ENCODE measurements at regions not wholly inside any gene's neighbourhood (a gene's known extent, or its start where the extent isn't known, plus 50 kb on each side); places are given as distances from the start of the nearest gene placed in this dataset.

DNA sequence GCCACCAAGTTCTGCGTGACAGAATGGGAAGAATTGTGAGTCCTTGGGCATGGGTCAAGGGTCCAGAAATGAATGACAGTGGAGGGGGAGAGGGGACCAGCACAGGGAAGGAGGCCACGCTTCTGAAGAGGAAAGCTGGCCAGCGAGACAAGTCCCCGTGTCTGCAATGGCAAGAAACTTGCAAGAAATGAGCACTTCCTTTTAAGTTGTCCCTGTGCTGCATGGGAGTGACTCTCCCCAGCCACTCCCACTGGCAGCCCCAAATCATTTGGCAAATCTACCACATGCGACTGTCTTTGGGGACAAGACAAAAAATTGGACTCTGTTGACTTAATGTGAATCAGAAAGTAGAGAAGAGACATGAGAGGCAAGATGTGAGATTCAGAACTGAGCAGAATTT lies 242.2 kb upstream of the RREB1 start (continued):
- TF ChIP-seq ZNF391 (tag by site-specific recombination; IDR thresholded peaks at IDR 0.05; ENCODE audit: borderline replicate concordance, low read depth), result no peak
- TF ChIP-seq, protein P1, sequence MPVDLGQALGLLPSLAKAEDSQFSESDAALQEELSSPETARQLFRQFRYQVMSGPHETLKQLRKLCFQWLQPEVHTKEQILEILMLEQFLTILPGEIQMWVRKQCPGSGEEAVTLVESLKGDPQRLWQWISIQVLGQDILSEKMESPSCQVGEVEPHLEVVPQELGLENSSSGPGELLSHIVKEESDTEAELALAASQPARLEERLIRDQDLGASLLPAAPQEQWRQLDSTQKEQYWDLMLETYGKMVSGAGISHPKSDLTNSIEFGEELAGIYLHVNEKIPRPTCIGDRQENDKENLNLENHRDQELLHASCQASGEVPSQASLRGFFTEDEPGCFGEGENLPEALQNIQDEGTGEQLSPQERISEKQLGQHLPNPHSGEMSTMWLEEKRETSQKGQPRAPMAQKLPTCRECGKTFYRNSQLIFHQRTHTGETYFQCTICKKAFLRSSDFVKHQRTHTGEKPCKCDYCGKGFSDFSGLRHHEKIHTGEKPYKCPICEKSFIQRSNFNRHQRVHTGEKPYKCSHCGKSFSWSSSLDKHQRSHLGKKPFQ (tag by site-specific recombination; IDR thresholded peaks at IDR 0.05), result no peak
- no peak for TF ChIP-seq ZNF223 (tag by site-specific recombination; IDR thresholded peaks at IDR 0.05)
- TF ChIP-seq ZNF266 (tag by site-specific recombination; IDR thresholded peaks at IDR 0.05; ENCODE audit: low read depth), result no peak
- TF ChIP-seq RBAK (tag by site-specific recombination; IDR thresholded peaks at IDR 0.05), result no peak

- TF ChIP-seq YY1 (tag by site-specific recombination; IDR thresholded peaks at IDR 0.05), result no peak
- no peak for TF ChIP-seq ZNF274 (IDR thresholded peaks at IDR 0.05; ENCODE audit: low read length)
- TF ChIP-seq ZNF274 (tag by site-specific recombination; IDR thresholded peaks at IDR 0.05; ENCODE audit: borderline replicate concordance), result no peak
- TF ChIP-seq SCRT2 (tag by site-specific recombination; IDR thresholded peaks at IDR 0.05), result no peak
- no peak for TF ChIP-seq ZNF112 (tag by site-specific recombination; IDR thresholded peaks at IDR 0.05)
- Histone ChIP-seq H3K9me3 (ENCODE audit: control insufficient read depth, insufficient read depth, low read depth, low read length) (no peaks in the 10 kb centered on the region), H3K27ac (ENCODE audit: extremely low read depth, low read depth, low read length) (no peak overlapping the region), H3K4me1 (ENCODE audit: control insufficient read depth, insufficient read depth, low read length) (no peaks in the 10 kb centered on the region), H3K4me3 (ENCODE audit: low read depth, low read length) (no peak overlapping the region), H3K36me3 (ENCODE audit: control insufficient read depth in 2 of 2, insufficient read depth in 1 of 2, low read length in 2 of 2) (no peaks in the 10 kb centered on the region)
- POLR2A ChIA-PET, result interaction anchor here (1.0 kb wide), 1 partner anchor 10 kb away, joined by 3 read pairs; no protein-coding TSS in a partner anchor
- CTCF ChIA-PET, result no interaction called here
These were observed 240.9 kb upstream of the RREB1 start for GRCh38 chr6:6866656-6867403.

- H3K36me3 ChIP-seq (ENCODE audit: control insufficient read depth in 2 of 2, insufficient read depth in 1 of 2, low read length in 2 of 2), result no peaks in the 10 kb centered on the region
- H3K9me3 ChIP-seq (ENCODE audit: control insufficient read depth, insufficient read depth, low read depth, low read length), result no peaks in the 10 kb centered on the region
- ChIA-PET CTCF (interaction anchor here (1.1 kb wide), 1 partner anchor 193 kb away, joined by 3 read pairs; no protein-coding TSS in a partner anchor), POLR2A (interaction anchor here (1.0 kb wide), 1 partner anchor 11 kb away, joined by 3 read pairs; no protein-coding TSS in a partner anchor)
- H3K4me3 ChIP-seq (ENCODE audit: low read depth, low read length), result no peak overlapping the region
- no peak overlapping the region for H3K27ac ChIP-seq (ENCODE audit: extremely low read depth, low read depth, low read length)
- TF ChIP-seq GFI1B (tag by site-specific recombination; IDR thresholded peaks at IDR 0.05) (no peak), ZIC2 (tag by site-specific recombination; IDR thresholded peaks at IDR 0.05) (no peak), ZNF416 (tag by site-specific recombination; IDR thresholded peaks at IDR 0.05) (no peak), ZNF335 (tag by site-specific recombination; conservative IDR thresholded peaks at IDR 0.05) (no peak), MZF1 (tag by site-specific recombination; IDR thresholded peaks at IDR 0.05; ENCODE audit: borderline replicate concordance) (no peak), ZNF132 (tag by site-specific recombination; IDR thresholded peaks at IDR 0.05; ENCODE audit: borderline replicate concordance) (no peak), YY2 (tag by site-specific recombination; IDR thresholded peaks at IDR 0.05) (no peak), SCRT1 (tag by site-specific recombination; IDR thresholded peaks at IDR 0.05; ENCODE audit: borderline replicate concordance) (no peak), ZNF354C (tag by site-specific recombination; IDR thresholded peaks at IDR 0.05; ENCODE audit: borderline replicate concordance, low read depth) (no peak), ZNF560 (tag by site-specific recombination; IDR thresholded peaks at IDR 0.05; ENCODE audit: borderline replicate concordance) (no peak), ZNF707 (tag by site-specific recombination; IDR thresholded peaks at IDR 0.05) (no peak), SCRT2 (tag by site-specific recombination; IDR thresholded peaks at IDR 0.05) (no peak), ZNF248 (tag by site-specific recombination; IDR thresholded peaks at IDR 0.05) (no peak), ZFP37 (tag by site-specific recombination; IDR thresholded peaks at IDR 0.05) (no peak), ZBTB1 (tag by site-specific recombination; IDR thresholded peaks at IDR 0.05) (no peak), ZFP69B (tag by site-specific recombination; IDR thresholded peaks at IDR 0.05) (no peak)
- TF ChIP-seq, protein P2, sequence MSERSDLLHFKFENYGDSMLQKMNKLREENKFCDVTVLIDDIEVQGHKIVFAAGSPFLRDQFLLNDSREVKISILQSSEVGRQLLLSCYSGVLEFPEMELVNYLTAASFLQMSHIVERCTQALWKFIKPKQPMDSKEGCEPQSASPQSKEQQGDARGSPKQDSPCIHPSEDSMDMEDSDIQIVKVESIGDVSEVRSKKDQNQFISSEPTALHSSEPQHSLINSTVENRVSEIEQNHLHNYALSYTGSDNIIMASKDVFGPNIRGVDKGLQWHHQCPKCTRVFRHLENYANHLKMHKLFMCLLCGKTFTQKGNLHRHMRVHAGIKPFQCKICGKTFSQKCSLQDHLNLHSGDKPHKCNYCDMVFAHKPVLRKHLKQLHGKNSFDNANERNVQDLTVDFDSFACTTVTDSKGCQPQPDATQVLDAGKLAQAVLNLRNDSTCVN (tag by site-specific recombination; optimal IDR thresholded peaks at IDR 0.05), result no peak
- TF ChIP-seq, protein P3, sequence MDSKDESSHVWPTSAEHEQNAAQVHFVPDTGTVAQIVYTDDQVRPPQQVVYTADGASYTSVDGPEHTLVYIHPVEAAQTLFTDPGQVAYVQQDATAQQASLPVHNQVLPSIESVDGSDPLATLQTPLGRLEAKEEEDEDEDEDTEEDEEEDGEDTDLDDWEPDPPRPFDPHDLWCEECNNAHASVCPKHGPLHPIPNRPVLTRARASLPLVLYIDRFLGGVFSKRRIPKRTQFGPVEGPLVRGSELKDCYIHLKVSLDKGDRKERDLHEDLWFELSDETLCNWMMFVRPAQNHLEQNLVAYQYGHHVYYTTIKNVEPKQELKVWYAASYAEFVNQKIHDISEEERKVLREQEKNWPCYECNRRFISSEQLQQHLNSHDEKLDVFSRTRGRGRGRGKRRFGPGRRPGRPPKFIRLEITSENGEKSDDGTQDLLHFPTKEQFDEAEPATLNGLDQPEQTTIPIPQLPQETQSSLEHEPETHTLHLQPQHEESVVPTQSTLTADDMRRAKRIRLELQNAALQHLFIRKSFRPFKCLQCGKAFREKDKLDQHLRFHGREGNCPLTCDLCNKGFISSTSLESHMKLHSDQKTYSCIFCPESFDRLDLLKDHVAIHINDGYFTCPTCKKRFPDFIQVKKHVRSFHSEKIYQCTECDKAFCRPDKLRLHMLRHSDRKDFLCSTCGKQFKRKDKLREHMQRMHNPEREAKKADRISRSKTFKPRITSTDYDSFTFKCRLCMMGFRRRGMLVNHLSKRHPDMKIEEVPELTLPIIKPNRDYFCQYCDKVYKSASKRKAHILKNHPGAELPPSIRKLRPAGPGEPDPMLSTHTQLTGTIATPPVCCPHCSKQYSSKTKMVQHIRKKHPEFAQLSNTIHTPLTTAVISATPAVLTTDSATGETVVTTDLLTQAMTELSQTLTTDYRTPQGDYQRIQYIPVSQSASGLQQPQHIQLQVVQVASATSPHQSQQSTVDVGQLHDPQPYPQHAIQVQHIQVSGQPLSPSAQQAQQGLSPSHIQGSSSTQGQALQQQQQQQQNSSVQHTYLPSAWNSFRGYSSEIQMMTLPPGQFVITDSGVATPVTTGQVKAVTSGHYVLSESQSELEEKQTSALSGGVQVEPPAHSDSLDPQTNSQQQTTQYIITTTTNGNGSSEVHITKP (tag by site-specific recombination; IDR thresholded peaks at IDR 0.05), result no peak
- H3K4me1 ChIP-seq (ENCODE audit: control insufficient read depth, insufficient read depth, low read length), result no peaks in the 10 kb centered on the region
These were observed 240.4 kb upstream of the RREB1 start for GRCh38 chr6:6867404-6867799.

Measured in HEK293 (cell line).